ENCODE measurements at regions not wholly inside any gene's neighbourhood (a gene's known extent, or its start where the extent isn't known, plus 50 kb on each side); places are given as distances from the start of the nearest gene placed in this dataset.

- TF ChIP-seq POLR2A (IDR thresholded peaks at IDR 0.05) (no peak), CTCF (IDR thresholded peaks at IDR 0.05 in 8 of 11, conservative IDR thresholded peaks at IDR 0.05 in 3 of 11) (peak in 3 of 11 experiments; percentile 18 to 33 (median 31)), POLR2AphosphoS5 (IDR thresholded peaks at IDR 0.05) (no peak)
- no peaks in the 10 kb centered on the region for H3K36me3 ChIP-seq
- H3K4me3 ChIP-seq, result no peak overlapping the region
- no peak for DNase-seq
- 8 to 17% (median 13%) methylated on average over 4 of the region's 4 CpGs for WGBS, 5 donors
- intact Hi-C loops (cut with DNase I; ENCODE audit: low total_unique reads), result no loop called here
- no peak overlapping the region for H3K27ac ChIP-seq
- H3K4me1 ChIP-seq, result no peaks in the 10 kb centered on the region
- no peaks in the 10 kb centered on the region for H3K9me3 ChIP-seq
- H3K27me3 ChIP-seq (replicated peaks in 1 of 7), result peaks cover 0 to 7% (median 0%) of the 10 kb centered on the region in 7 donors
Measured at GRCh38 chr4:186472948-186473347, 82.4 kb downstream of the MTNR1A start.

GRCh38 chr4:186471441-186471840, 83.9 kb downstream of the MTNR1A start:
- DNase-seq, result no peak
- intact Hi-C loops (cut with DNase I; ENCODE audit: low total_unique reads), result no loop called here
- Histone ChIP-seq H3K27me3 (replicated peaks in 1 of 7) (peaks cover 0 to 7% (median 0%) of the 10 kb centered on the region in 7 donors), H3K27ac (no peak overlapping the region), H3K36me3 (no peaks in the 10 kb centered on the region), H3K4me3 (no peak overlapping the region), H3K9me3 (no peaks in the 10 kb centered on the region), H3K4me1 (no peaks in the 10 kb centered on the region)
- 46 to 62% (median 54%) methylated on average over 3 of the region's 3 CpGs for WGBS, 5 donors
- TF ChIP-seq POLR2A (IDR thresholded peaks at IDR 0.05), result no peak
- TF ChIP-seq CTCF (IDR thresholded peaks at IDR 0.05 in 8 of 11, conservative IDR thresholded peaks at IDR 0.05 in 3 of 11), result no peak
- no peak for TF ChIP-seq POLR2AphosphoS5 (IDR thresholded peaks at IDR 0.05)

GRCh38 chr4:186458050-186458449, 97.3 kb downstream of the MTNR1A start:
- TF ChIP-seq CTCF (IDR thresholded peaks at IDR 0.05 in 8 of 11, conservative IDR thresholded peaks at IDR 0.05 in 3 of 11) (no peak), POLR2AphosphoS5 (IDR thresholded peaks at IDR 0.05) (no peak), POLR2A (IDR thresholded peaks at IDR 0.05) (no peak)
- WGBS, 5 donors, result 77 to 84% (median 81%) methylated on average over 5 of the region's 5 CpGs
- Histone ChIP-seq H3K4me1 (no peaks in the 10 kb centered on the region), H3K36me3 (no peaks in the 10 kb centered on the region), H3K27ac (no peak overlapping the region), H3K27me3 (replicated peaks in 1 of 7) (no peaks in the 10 kb centered on the region), H3K9me3 (peaks cover 0 to 7% (median 4%) of the 10 kb centered on the region in 8 donors), H3K4me3 (no peak overlapping the region)
- no peak for DNase-seq
- intact Hi-C loops (cut with DNase I; ENCODE audit: low total_unique reads), result no loop called here

- Histone ChIP-seq H3K27me3 (replicated peaks in 1 of 7) (no peaks in the 10 kb centered on the region), H3K4me3 (no peak overlapping the region), H3K9me3 (peaks cover 8 to 38% (median 34%) of the 10 kb centered on the region in 8 donors), H3K36me3 (no peaks in the 10 kb centered on the region), H3K4me1 (no peaks in the 10 kb centered on the region), H3K27ac (no peak overlapping the region)
- no peak for DNase-seq
- intact Hi-C loops (cut with DNase I; ENCODE audit: low total_unique reads), result no loop called here
- 56 to 80% (median 74%) methylated on average over 2 of the region's 2 CpGs for WGBS, 5 donors
- TF ChIP-seq POLR2AphosphoS5 (IDR thresholded peaks at IDR 0.05) (no peak), CTCF (IDR thresholded peaks at IDR 0.05 in 8 of 11, conservative IDR thresholded peaks at IDR 0.05 in 3 of 11) (no peak), POLR2A (IDR thresholded peaks at IDR 0.05) (no peak)
Measured at GRCh38 chr4:186451982-186452381, 103.4 kb downstream of the MTNR1A start.
